K562 (cell line): ENCODE measurements at regions not wholly inside any gene's neighbourhood (a gene's known extent, or its start where the extent isn't known, plus 50 kb on each side); places are given as distances from the start of the nearest gene placed in this dataset.
A peak's percentile ranks its signal among the peaks of the same experiment; 100 is the strongest.

Source experiments
- BACH1 ChIP-seq: fragments of 200-800 bp; sonication (Bioruptor generic); IDR thresholded peaks from 2 replicates; pipeline ENCODE4 v1.6.1; 2016; ENCODE audit warnings: missing genetic modification characterization, missing compliant biosample characterization
- CXXC5 ChIP-seq: fragments of 250-450 bp; sonication (Bioruptor Pico); IDR thresholded peaks from 2 replicates; pipeline ENCODE4 v1.8.0; 2022; ENCODE audit warnings: inconsistent platforms, mild to moderate bottlenecking, moderate library complexity
- MIER1 ChIP-seq: fragments of 450-650 bp; IDR thresholded peaks from 2 replicates; pipeline ENCODE4 v1.6.1; 2016; ENCODE audit warnings: antibody characterized with exemption, mild to moderate bottlenecking, low read depth
- NCOA2 ChIP-seq, 2 experiments: fragments of 450-650 bp; IDR thresholded peaks; 2 replicates each; pipeline ENCODE4 v1.6.1; 2018; ENCODE audit warnings: mild to moderate bottlenecking in 2 of 2, moderate library complexity in 1 of 2; ENCODE audit not compliant: partially characterized antibody in 2 of 2
- PCBP2 ChIP-seq: fragments of 200-400 bp; formaldehyde crosslinking; IDR thresholded peaks from 2 replicates; pipeline ENCODE4 v1.6.1; 2018; ENCODE audit warnings: low read length, low read depth, mild to moderate bottlenecking, moderate library complexity; ENCODE audit not compliant: poor library complexity, severe bottlenecking
- POLR2AphosphoS5 ChIP-seq: IDR thresholded peaks from 2 replicates; pipeline ENCODE4 v1.6.1; 2011; ENCODE audit warnings: mild to moderate bottlenecking, low read depth, low read length, moderate library complexity; ENCODE audit not compliant: control insufficient read depth, insufficient read depth
- RBFOX2 ChIP-seq: fragments of 200-400 bp; formaldehyde crosslinking; IDR thresholded peaks from 2 replicates; pipeline ENCODE4 v1.6.1; 2017; ENCODE audit warnings: low read depth, mild to moderate bottlenecking, low read length, moderate library complexity
- SMARCB1 ChIP-seq: IDR thresholded peaks from 2 replicates; pipeline ENCODE4 v1.6.1; 2011; ENCODE audit warnings: improper control_type of control experiment, low read depth; ENCODE audit not compliant: insufficient read length
- ZNF445 ChIP-seq: fragments of 250-450 bp; sonication (Bioruptor Pico); IDR thresholded peaks from 2 replicates; pipeline ENCODE4 v1.4.0; 2020; ENCODE audit warnings: low read depth, mild to moderate bottlenecking, moderate library complexity
- ZNF57 ChIP-seq: fragments of 450-650 bp; formaldehyde crosslinking; IDR thresholded peaks from 2 replicates; pipeline ENCODE4 v1.4.0; 2020; ENCODE audit warnings: mild to moderate bottlenecking, moderate library complexity
- ZNF830 ChIP-seq: fragments of 250-450 bp; sonication (Bioruptor Pico); IDR thresholded peaks from 2 replicates; pipeline ENCODE4 v1.5.0; 2021; ENCODE audit warnings: mild to moderate bottlenecking
- TF ChIP-seq, protein P1 (sequence below), 2 experiments: fragments of 450-650 bp; IDR thresholded peaks; 2 replicates each; pipeline ENCODE4 v1.6.1; 2016; ENCODE audit warnings: mild to moderate bottlenecking in 2 of 2, borderline replicate concordance in 1 of 2, low read depth in 1 of 2, moderate library complexity in 1 of 2
- TF ChIP-seq, protein P2 (sequence below): fragments of 250-450 bp; sonication (Bioruptor Pico); IDR thresholded peaks from 2 replicates; pipeline ENCODE4 v1.5.0; 2020; ENCODE audit warnings: mild to moderate bottlenecking, borderline replicate concordance
- TF ChIP-seq, protein P3 (sequence below): fragments of 250-450 bp; sonication (Bioruptor Pico); IDR thresholded peaks from 2 replicates; pipeline ENCODE4 v1.5.0; 2021; ENCODE audit warnings: mild to moderate bottlenecking, moderate library complexity

DNA sequence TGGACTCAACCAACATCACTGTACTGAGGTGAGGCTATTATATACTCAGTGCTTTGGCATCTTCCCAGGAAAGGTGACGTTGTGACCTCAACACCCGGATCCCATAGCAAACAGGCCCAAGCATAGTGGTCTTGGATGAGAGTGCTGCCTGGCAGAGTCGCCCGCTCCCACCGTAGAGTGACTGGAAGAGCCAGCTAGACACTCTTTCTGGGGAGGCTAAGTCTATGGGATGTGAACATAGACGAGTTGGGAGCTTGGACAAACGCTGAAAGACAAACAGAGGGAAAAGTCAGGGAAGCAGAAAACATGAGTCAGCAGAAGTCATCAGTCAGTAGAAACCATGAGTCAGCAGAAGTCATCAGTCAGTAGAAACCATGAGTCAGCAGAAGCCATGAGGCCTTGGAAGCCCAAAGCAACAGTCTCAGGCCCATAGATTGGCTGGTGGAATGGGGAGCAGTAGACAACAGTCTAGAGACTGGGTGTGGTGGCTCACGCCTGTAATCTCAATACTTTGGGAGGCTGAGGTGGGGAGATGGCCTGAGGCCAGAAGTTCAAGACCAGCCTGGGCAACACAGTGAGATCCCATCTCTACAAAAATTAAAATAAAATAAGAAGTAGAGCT is 66.4 kb upstream of the MAP1LC3B2 start (continued):
- TF ChIP-seq, protein P1, sequence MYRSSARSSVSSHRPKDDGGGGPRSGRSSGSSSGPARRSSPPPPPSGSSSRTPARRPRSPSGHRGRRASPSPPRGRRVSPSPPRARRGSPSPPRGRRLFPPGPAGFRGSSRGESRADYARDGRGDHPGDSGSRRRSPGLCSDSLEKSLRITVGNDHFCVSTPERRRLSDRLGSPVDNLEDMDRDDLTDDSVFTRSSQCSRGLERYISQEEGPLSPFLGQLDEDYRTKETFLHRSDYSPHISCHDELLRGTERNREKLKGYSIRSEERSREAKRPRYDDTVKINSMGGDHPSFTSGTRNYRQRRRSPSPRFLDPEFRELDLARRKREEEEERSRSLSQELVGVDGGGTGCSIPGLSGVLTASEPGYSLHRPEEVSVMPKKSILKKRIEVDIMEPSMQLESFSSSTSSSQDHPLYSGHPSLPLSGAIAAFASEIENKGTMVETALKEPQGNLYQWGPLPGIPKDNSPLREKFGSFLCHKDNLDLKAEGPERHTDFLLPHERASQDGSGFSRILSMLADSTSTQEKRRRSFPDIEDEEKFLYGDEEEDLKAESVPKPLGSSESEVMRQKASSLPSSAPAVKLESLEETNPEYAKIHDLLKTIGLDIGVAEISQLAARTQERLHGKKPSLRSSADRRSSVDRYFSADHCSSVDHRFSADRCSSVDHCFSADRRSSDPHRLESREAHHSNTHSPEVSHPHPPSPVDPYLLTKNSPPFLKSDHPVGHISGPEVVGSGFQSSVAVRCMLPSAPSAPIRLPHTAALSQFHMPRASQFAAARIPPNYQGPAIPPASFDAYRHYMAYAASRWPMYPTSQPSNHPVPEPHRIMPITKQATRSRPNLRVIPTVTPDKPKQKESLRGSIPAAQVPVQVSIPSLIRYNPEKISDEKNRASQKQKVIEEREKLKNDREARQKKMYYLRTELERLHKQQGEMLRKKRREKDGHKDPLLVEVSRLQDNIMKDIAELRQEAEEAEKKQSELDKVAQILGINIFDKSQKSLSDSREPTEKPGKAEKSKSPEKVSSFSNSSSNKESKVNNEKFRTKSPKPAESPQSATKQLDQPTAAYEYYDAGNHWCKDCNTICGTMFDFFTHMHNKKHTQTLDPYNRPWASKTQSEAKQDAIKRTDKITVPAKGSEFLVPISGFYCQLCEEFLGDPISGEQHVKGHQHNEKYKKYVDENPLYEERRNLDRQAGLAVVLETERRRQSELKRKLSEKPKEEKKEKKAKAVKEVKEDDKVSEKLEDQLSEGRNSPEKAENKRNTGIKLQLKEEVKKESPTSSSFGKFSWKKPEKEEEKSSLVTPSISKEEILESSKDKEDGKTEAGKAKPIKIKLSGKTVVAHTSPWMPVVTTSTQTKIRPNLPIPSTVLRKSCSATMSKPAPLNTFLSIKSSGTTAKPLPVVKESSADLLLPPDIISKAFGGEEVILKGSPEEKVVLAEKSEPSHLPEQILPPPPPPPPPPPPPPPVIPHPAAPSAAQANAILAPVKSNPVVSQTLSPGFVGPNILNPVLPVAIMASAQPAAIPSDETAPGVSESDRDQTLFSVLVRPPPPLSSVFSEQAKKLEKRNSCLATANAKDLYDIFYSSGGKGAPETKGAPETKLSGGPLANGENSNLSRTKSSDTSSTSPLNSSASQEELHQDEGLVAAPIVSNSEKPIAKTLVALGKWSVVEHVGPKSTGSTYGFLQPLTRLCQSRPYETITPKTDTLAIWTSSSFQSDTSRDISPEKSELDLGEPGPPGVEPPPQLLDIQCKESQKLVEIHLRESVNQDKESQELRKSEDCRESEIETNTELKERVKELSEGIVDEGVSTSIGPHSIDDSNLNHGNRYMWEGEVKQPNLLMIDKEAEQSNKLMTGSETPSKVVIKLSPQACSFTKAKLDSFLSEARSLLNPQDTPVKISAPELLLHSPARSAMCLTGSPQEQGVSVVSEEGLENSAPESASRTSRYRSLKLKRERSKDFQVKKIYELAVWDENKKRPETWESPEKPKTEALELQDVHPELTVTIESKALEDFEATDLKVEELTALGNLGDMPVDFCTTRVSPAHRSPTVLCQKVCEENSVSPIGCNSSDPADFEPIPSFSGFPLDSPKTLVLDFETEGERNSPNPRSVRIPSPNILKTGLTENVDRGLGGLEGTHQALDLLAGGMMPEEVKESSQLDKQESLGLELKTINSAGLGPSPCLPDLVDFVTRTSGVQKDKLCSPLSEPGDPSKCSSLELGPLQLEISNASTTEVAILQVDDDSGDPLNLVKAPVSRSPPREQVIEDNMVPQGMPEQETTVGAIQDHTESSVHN (IDR thresholded peaks at IDR 0.05; ENCODE audit: borderline replicate concordance in 1 of 2, low read depth in 1 of 2) = peak in 1 of 2 experiments; percentile 98; a peak in 2 of 4 replicates
- peak; percentile 100 for TF ChIP-seq BACH1
- no peak for TF ChIP-seq ZNF57
- peak; percentile 48 for TF ChIP-seq CXXC5 (CRISPR knock-in tag)
- peak in 1 of 2 experiments; percentile 52 for TF ChIP-seq NCOA2 (IDR thresholded peaks at IDR 0.05; ENCODE audit: partially characterized antibody in 2 of 2)
- TF ChIP-seq, protein P2, sequence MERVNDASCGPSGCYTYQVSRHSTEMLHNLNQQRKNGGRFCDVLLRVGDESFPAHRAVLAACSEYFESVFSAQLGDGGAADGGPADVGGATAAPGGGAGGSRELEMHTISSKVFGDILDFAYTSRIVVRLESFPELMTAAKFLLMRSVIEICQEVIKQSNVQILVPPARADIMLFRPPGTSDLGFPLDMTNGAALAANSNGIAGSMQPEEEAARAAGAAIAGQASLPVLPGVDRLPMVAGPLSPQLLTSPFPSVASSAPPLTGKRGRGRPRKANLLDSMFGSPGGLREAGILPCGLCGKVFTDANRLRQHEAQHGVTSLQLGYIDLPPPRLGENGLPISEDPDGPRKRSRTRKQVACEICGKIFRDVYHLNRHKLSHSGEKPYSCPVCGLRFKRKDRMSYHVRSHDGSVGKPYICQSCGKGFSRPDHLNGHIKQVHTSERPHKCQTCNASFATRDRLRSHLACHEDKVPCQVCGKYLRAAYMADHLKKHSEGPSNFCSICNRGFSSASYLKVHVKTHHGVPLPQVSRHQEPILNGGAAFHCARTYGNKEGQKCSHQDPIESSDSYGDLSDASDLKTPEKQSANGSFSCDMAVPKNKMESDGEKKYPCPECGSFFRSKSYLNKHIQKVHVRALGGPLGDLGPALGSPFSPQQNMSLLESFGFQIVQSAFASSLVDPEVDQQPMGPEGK (CRISPR knock-in tag) = no peak
- TF ChIP-seq SMARCB1 = no peak
- TF ChIP-seq MIER1 = peak; percentile 78
- TF ChIP-seq POLR2AphosphoS5 = no peak
- no peak for TF ChIP-seq ZNF445 (CRISPR knock-in tag)
- no peak for TF ChIP-seq PCBP2
- TF ChIP-seq, protein P3, sequence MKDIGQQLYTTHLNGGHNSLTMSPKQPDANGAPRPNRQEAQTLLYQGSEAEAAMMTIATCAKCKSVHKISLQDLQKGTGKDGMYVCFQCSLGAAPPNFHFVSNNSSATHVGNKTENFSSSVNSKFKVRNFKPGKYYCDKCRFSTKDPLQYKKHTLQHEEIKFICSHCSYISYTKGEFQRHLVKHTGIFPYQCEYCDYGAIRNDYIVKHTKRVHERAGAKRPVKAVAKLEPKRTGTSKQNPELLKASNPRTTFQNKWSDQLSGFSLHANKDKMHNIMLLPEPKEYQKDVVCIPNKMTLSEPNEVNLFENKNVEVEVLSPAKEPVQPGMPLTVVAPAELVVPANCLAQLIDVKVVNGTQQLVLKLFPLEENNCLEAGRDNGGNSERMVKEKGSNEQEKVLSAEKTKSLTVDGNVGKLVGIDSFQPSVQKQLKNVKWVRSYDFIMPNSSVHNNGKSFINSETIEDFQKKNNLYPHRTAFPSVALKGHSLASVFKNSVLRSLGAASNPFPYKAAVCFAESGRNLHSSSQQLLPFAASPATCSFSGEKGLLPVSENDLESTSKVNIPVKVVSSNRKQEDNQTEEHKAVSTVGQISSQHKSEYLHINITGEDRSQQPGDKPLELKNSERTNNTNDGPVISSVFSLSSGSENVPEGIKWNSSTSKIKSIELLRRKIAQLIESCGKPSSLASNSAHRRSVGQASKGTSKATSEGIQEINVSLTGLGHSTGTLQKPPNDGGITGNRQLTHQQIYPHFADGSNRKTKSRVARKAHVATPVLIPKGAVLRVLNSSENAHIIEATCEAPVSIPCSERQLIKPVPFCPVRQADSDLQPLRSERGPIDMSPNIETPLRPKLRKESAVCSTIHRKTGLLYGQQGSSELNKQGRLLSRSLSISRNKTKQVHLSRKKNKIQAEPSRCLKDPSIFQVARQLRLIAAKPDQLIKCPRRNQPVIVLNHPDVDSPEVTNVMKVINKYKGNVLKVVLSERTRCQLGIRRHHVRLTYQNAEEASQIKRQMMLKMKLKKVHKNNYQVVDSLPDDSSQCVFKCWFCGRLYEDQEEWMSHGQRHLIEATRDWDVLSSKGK = no peak
- TF ChIP-seq ZNF830 (CRISPR knock-in tag) = no peak
- TF ChIP-seq RBFOX2 = no peak
